22Rv1 (cell line): ENCODE measurements at regions not wholly inside any gene's neighbourhood (a gene's known extent, or its start where the extent isn't known, plus 50 kb on each side); places are given as distances from the start of the nearest gene placed in this dataset.

Experiments used
- CTCF ChIP-seq: fragments of 450-650 bp; IDR thresholded peaks from 2 replicates; pipeline ENCODE4 v1.5.1; 2017; ENCODE audit warnings: mild to moderate bottlenecking
- ZFX ChIP-seq: fragments of 450-650 bp; IDR thresholded peaks from 2 replicates; pipeline ENCODE4 v1.6.1; 2017; ENCODE audit warnings: antibody characterized with exemption, borderline replicate concordance

GRCh38 chr18:39415471-39415870, 1849.9 kb upstream of the CELF4 start:
- no peak for TF ChIP-seq CTCF
- no peak for TF ChIP-seq ZFX
